Breast epithelium (tissue), 4 donors: ENCODE measurements at regions not wholly inside any gene's neighbourhood (a gene's known extent, or its start where the extent isn't known, plus 50 kb on each side); places are given as distances from the start of the nearest gene placed in this dataset.

Experiments
- DNase-seq, 2 donors: peaks; one replicate each; pipeline ENCODE4 v3.0.0-alpha.2; 2019; ENCODE audit warnings: low spot score in 2 of 2
- H3K27ac ChIP-seq, 2 donors: fragments of 200-600 bp; sonication (generic) in 1 of 2; one replicate each; pipeline ENCODE4 v1.5.1; 2016 to 2019; ENCODE audit warnings: mild to moderate bottlenecking in 1 of 2
- H3K27me3 ChIP-seq, 2 donors: fragments of 200-600 bp; sonication (generic) in 1 of 2; one replicate each; pipeline versions ENCODE4 v1.5.1 to v1.6.0; 2017 to 2019; ENCODE audit warnings: control low read depth in 1 of 2, mild to moderate bottlenecking in 1 of 2
- H3K36me3 ChIP-seq: fragments of 200-600 bp; one replicate; pipeline ENCODE4 v1.5.1; 2019
- H3K4me1 ChIP-seq, 2 donors: fragments of 200-600 bp; sonication (generic); one replicate each; pipeline ENCODE4 v1.5.1; 2016 to 2019; ENCODE audit warnings: control low read depth in 1 of 2
- H3K4me3 ChIP-seq, 3 donors: fragments of 200-600 bp; sonication (generic); 1 replicate in 2 of 3; 2 replicates in 1 of 3; pipeline ENCODE4 v1.5.1; 2016 to 2019; ENCODE audit warnings: mild to moderate bottlenecking in 3 of 3, moderate library complexity in 2 of 3
- H3K9me3 ChIP-seq, 2 donors: fragments of 200-600 bp; sonication (generic) in 1 of 2; one replicate each; pipeline ENCODE4 v1.5.1; 2016 to 2019; ENCODE audit warnings: control low read depth in 1 of 2
- CTCF ChIP-seq, 3 donors: fragments of 450-650 bp; IDR thresholded peaks; one replicate each; pipeline ENCODE4 v1.5.1; 2016 to 2017; ENCODE audit warnings: antibody characterized with exemption in 3 of 3, mild to moderate bottlenecking in 3 of 3, moderate library complexity in 3 of 3
- POLR2A ChIP-seq: fragments of 450-650 bp; IDR thresholded peaks from one replicate; pipeline ENCODE4 v1.6.1; 2016; ENCODE audit warnings: antibody characterized with exemption, mild to moderate bottlenecking, moderate library complexity
- POLR2AphosphoS5 ChIP-seq, 3 donors: sonication (generic); formaldehyde crosslinking; IDR thresholded peaks; one replicate each; pipeline ENCODE4 v1.6.1; 2017; ENCODE audit warnings: antibody characterized with exemption in 3 of 3
- intact Hi-C: fragments of 100-400 bp; cut with DNase I; formaldehyde crosslinking; loops from one replicate; pipeline ENCODE4 v1.15.1; 2023; ENCODE audit warnings: low total_unique reads

DNA sequence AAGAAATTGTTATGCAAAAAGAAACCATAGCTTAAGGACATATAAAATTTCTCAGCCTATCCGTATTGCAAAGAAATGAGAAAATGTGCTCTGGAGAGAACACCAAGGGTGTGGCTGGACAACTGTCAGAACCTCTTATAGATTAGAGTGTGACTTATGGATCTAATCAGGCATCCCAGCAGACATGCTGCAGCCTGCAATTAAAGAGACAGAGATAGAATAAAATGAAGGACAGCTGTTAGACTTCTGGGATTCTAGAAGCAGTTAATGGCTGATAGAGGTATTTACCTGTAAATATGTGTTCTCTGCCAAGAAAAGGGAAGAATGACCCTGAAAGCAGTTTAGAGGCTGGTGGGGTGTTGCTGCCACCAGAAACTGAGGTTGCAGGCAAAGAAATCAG is 160.1 kb upstream of the KIF2B start:
- DNase-seq, result no peak
- intact Hi-C loops, result no loop called here
- no peaks in the 10 kb centered on the region for H3K9me3 ChIP-seq
- H3K27ac ChIP-seq, result no peak overlapping the region
- no peaks in the 10 kb centered on the region for H3K27me3 ChIP-seq
- no peak overlapping the region for H3K4me3 ChIP-seq
- no peaks in the 10 kb centered on the region for H3K4me1 ChIP-seq
- TF ChIP-seq CTCF (IDR thresholded peaks at IDR 0.05) (no peak), POLR2A (no peak), POLR2AphosphoS5 (IDR thresholded peaks at IDR 0.05) (no peak)
- no peaks in the 10 kb centered on the region for H3K36me3 ChIP-seq

DNA sequence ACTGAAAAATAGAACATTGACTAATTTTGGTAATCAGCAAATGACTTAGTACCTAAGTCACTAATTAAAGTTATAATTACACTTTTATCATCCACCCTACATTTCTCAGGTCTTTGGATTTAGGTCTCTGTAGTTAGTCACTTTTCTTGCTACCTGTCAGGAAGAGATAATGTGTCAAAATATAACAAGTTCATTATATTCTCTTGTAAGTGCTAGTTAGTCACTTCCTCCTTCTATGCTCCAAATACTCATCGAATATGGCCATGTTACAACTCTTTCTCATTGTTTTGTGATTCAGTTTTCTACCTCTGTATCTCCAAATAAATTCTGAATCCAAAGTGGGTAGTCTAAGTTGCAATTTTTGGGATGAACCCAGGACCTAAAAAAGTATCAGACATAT is 163.5 kb upstream of the KIF2B start:
- TF ChIP-seq CTCF (IDR thresholded peaks at IDR 0.05) (no peak), POLR2AphosphoS5 (IDR thresholded peaks at IDR 0.05) (no peak), POLR2A (no peak)
- H3K36me3 ChIP-seq, result no peaks in the 10 kb centered on the region
- DNase-seq, result no peak
- no peak overlapping the region for H3K27ac ChIP-seq
- intact Hi-C loops, result no loop called here
- H3K4me1 ChIP-seq, result no peaks in the 10 kb centered on the region
- no peak overlapping the region for H3K4me3 ChIP-seq
- H3K9me3 ChIP-seq, result no peaks in the 10 kb centered on the region
- H3K27me3 ChIP-seq, result no peaks in the 10 kb centered on the region

GRCh38 chr17:53655591-53655990 is 167.1 kb upstream of the KIF2B start:
- H3K4me3 ChIP-seq, result no peak overlapping the region
- no peak overlapping the region for H3K27ac ChIP-seq
- intact Hi-C loops, result no loop called here
- no peaks in the 10 kb centered on the region for H3K4me1 ChIP-seq
- H3K9me3 ChIP-seq, result no peaks in the 10 kb centered on the region
- no peaks in the 10 kb centered on the region for H3K27me3 ChIP-seq
- no peaks in the 10 kb centered on the region for H3K36me3 ChIP-seq
- no peak for DNase-seq
- TF ChIP-seq POLR2AphosphoS5 (IDR thresholded peaks at IDR 0.05) (no peak), CTCF (IDR thresholded peaks at IDR 0.05) (no peak), POLR2A (no peak)

- no peak for DNase-seq
- Histone ChIP-seq H3K9me3 (peaks cover 0 to 3% of the 10 kb centered on the region in 2 donors), H3K4me1 (no peaks in the 10 kb centered on the region), H3K4me3 (no peak overlapping the region), H3K27me3 (no peaks in the 10 kb centered on the region), H3K36me3 (no peaks in the 10 kb centered on the region), H3K27ac (no peak overlapping the region)
- intact Hi-C loops, result no loop called here
- no peak for TF ChIP-seq POLR2A
- TF ChIP-seq CTCF (IDR thresholded peaks at IDR 0.05), result no peak
- no peak for TF ChIP-seq POLR2AphosphoS5 (IDR thresholded peaks at IDR 0.05)
These were observed 173.5 kb upstream of the KIF2B start for GRCh38 chr17:53649201-53649600.

DNA sequence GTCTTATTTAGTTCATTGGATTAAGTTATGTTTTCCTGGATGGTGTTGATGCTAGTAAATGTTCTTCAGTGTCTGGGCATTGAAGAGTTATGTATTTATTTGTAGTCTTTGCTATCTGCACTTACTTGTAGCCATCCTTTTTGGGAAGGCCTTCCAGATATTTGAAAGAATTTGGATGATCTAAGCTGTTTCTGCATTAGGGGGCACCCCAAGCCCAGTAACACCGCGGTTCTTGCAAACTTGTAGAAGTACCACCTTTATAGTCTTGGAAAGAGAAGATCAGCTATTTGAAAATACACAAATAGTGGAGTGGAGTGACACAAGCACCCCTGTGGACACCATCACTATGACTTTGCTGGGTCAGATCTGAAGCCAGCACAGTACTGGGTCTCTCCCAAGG is 175.9 kb upstream of the KIF2B start:
- Histone ChIP-seq H3K36me3 (no peaks in the 10 kb centered on the region), H3K27me3 (no peaks in the 10 kb centered on the region), H3K27ac (no peak overlapping the region), H3K4me1 (no peaks in the 10 kb centered on the region), H3K9me3 (peaks cover 0 to 3% of the 10 kb centered on the region in 2 donors), H3K4me3 (no peak overlapping the region)
- no peak for DNase-seq
- intact Hi-C loops, result no loop called here
- no peak for TF ChIP-seq CTCF (IDR thresholded peaks at IDR 0.05)
- TF ChIP-seq POLR2AphosphoS5 (IDR thresholded peaks at IDR 0.05), result no peak
- no peak for TF ChIP-seq POLR2A
